ENCODE measurements at regions not wholly inside any gene's neighbourhood (a gene's known extent, or its start where the extent isn't known, plus 50 kb on each side); places are given as distances from the start of the nearest gene placed in this dataset.

DNA sequence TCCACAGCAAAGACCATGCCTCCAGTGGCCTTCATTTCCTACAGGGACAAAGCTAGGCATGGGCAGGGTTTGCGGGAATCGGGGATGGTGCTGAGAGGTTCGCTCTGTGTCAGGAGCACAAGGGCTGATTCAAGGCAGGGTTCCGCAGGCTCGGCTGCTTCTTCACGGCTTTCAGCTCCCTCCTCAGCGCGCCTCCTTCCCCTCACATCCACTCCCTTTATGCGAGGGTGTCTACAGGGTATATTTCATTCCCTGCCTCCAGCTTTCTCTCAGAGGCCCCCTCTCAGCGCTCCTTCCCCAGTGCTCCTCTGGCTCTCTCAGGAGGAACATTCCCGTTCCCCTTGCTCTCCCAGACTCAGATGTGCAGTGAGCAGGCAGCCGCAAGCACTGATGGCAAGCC, 78.7 kb upstream of the ASB18 start:
- POLR2A ChIA-PET, result no interaction called here

DNA sequence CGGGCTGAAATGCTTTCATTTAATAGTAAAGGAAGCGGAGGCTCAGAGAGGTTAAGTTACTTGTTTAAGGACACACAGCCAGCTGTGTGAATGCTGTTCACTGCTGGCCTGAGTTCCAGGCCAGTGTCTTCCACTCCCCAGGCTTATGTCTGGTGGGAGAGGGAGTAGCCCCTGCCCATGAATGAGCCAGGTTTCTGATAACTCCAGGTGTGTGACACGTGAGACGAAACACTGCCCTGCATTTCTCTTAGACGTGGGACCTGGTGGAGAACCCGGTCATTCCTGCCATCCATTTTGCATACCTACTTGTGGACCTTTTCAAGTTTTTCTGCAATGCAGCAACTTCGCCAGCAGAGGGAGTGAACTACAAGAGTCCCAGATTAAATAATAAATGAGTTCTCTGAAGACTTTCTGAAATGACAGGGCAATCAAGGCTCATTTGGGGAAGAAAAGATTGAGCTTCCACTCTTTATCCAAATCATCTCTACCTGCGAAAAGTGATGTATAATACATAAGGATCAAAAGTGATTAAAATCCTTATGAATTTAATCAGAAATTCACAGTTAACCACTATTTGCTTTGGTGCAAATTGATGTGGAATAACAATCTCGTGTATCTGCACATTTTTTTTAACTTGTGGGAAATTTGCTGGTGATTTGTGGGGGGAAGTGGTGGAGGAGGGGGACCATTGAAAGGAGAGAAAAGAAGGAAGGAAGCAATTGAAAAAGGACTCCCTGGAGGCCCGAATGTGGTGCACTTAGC, 79.4 kb upstream of the ASB18 start:
- peak; percentile 39 for DNase-seq (ENCODE audit: low read depth, low spot score)
- TF ChIP-seq, protein P1, sequence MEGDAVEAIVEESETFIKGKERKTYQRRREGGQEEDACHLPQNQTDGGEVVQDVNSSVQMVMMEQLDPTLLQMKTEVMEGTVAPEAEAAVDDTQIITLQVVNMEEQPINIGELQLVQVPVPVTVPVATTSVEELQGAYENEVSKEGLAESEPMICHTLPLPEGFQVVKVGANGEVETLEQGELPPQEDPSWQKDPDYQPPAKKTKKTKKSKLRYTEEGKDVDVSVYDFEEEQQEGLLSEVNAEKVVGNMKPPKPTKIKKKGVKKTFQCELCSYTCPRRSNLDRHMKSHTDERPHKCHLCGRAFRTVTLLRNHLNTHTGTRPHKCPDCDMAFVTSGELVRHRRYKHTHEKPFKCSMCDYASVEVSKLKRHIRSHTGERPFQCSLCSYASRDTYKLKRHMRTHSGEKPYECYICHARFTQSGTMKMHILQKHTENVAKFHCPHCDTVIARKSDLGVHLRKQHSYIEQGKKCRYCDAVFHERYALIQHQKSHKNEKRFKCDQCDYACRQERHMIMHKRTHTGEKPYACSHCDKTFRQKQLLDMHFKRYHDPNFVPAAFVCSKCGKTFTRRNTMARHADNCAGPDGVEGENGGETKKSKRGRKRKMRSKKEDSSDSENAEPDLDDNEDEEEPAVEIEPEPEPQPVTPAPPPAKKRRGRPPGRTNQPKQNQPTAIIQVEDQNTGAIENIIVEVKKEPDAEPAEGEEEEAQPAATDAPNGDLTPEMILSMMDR (IDR thresholded peaks at IDR 0.05; ENCODE audit: low read depth, low read length), result peak; percentile 92
- Histone ChIP-seq H3K4me3 (ENCODE audit: low read depth, low read length) (no peak overlapping the region), H3K9me3 (ENCODE audit: control insufficient read depth, insufficient read depth, low read length) (no peaks in the 10 kb centered on the region), H3K27me3 (ENCODE audit: control insufficient read depth, insufficient read depth, low read length) (no peaks in the 10 kb centered on the region), H3K27ac (ENCODE audit: low read depth, low read length) (no peak overlapping the region)
- CTCF ChIA-PET, result interaction anchor here (0.6 to 3.1 kb wide), 16 partner anchors 9 to 727 kb away, joined by 3 to 43 read pairs (median 6); no protein-coding TSS in a partner anchor
- POLR2A ChIA-PET, result no interaction called here

More for the DNA sequence above, 78.7 kb upstream of the ASB18 start:
- DNase-seq (ENCODE audit: low read depth, low spot score), result no peak
- Histone ChIP-seq H3K27me3 (ENCODE audit: control insufficient read depth, insufficient read depth, low read length) (peaks cover 1% of the 10 kb centered on the region), H3K4me3 (ENCODE audit: low read depth, low read length) (no peak overlapping the region), H3K27ac (ENCODE audit: low read depth, low read length) (no peak overlapping the region), H3K9me3 (ENCODE audit: control insufficient read depth, insufficient read depth, low read length) (no peaks in the 10 kb centered on the region)
- TF ChIP-seq, protein P1 (IDR thresholded peaks at IDR 0.05; ENCODE audit: low read depth, low read length), result no peak
- CTCF ChIA-PET, result interaction anchor here (1.6 to 3.1 kb wide), 5 partner anchors 10 to 725 kb away, joined by 6 to 43 read pairs (median 18); no protein-coding TSS in a partner anchor

DNA sequence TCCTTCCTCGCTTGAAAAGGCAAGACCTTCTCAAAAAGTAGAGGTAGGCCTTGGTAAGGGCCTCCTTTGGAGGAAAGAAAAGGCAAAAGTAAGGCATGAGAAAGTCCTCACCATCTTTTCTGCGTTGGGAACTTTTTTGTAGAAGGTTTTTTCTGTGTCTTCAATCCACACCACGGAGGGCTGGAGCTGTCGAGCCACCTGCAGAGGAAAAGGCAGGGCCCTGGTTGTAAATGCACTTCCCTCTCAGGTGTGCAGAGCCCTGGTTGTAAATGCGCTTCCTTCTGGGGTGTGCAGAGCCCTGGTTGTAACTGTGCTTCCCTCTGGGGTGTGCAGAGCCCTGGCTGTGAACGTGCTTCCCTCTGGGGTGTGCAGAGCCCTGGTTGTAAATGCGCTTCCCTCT, 80.2 kb upstream of the ASB18 start:
- TF ChIP-seq, protein P1 (IDR thresholded peaks at IDR 0.05; ENCODE audit: low read depth, low read length), result no peak
- H3K9me3 ChIP-seq (ENCODE audit: control insufficient read depth, insufficient read depth, low read length), result no peaks in the 10 kb centered on the region
- no peak overlapping the region for H3K27ac ChIP-seq (ENCODE audit: low read depth, low read length)
- ChIA-PET POLR2A (no interaction called here), CTCF (interaction anchor here (1.0 to 1.2 kb wide), 2 partner anchors 677 to 705 kb away, joined by 4 to 5 read pairs; no protein-coding TSS in a partner anchor)
- no peaks in the 10 kb centered on the region for H3K27me3 ChIP-seq (ENCODE audit: control insufficient read depth, insufficient read depth, low read length)
- no peak for DNase-seq (ENCODE audit: low read depth, low spot score)
- H3K4me3 ChIP-seq (ENCODE audit: low read depth, low read length), result no peak overlapping the region

DNA sequence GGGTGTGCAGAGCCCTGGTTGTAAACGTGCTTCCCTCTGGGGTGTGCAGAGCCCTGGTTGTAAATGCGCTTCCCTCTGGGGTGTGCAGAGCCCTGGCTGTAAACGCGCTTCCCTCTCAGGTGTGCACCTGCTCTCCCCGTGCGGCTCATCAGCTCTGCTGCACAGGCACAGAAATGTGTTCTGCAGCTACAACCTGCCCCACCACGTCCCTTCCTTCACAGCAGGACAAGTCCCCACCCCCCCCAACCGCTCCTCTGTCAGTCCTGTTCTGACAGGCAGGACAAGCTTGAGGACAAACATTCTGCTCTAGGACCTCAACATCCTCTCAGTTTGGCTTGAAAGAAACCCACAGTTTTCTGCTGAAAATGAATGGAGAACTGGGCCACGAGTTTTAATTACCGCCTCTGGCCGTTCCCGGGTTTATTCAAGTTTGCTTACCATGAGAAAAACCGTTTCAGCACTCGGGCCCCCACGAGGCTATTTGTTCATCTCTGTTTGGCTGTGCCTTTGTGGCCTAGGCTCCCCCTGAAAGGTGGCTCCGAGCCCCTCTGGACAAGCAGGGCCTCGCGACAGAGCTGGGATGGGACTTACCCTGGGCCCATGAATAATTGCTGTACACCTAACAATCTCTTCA, 81.0 kb upstream of the ASB18 start:
- ChIA-PET POLR2A (interaction anchor here (0.7 kb wide), 1 partner anchor 189 kb away, joined by 3 read pairs; no protein-coding TSS in a partner anchor), CTCF (interaction anchor here (0.8 kb wide), 1 partner anchor 718 kb away, joined by 3 read pairs; no protein-coding TSS in a partner anchor)
- TF ChIP-seq, protein P1 (IDR thresholded peaks at IDR 0.05; ENCODE audit: low read depth, low read length), result no peak
- H3K27ac ChIP-seq (ENCODE audit: low read depth, low read length), result no peak overlapping the region
- H3K9me3 ChIP-seq (ENCODE audit: control insufficient read depth, insufficient read depth, low read length), result no peaks in the 10 kb centered on the region
- no peak overlapping the region for H3K4me3 ChIP-seq (ENCODE audit: low read depth, low read length)
- no peak for DNase-seq (ENCODE audit: low read depth, low spot score)
- no peaks in the 10 kb centered on the region for H3K27me3 ChIP-seq (ENCODE audit: control insufficient read depth, insufficient read depth, low read length)

DNA sequence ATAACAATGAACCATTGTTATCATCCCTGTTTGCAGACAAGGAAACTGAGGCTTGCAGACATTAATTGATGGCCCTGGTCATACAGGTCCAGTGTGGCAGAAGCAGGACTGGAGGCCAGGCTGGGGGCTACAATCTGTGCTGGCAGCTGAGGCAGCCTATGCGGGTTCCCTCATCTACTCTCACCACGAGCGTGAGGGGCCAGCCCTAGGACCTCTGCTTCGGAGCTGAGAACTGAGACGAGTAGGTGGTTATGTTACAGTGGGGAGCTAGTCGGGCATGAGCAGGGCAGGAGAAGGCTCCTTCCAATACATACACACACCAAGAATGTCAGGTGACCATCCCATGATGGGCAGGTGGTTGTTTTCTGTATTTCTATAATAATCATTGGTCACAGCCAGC, 82.2 kb upstream of the ASB18 start:
- H3K4me3 ChIP-seq (ENCODE audit: low read depth, low read length), result no peak overlapping the region
- no peaks in the 10 kb centered on the region for H3K27me3 ChIP-seq (ENCODE audit: control insufficient read depth, insufficient read depth, low read length)
- ChIA-PET POLR2A (no interaction called here), CTCF (no interaction called here)
- no peaks in the 10 kb centered on the region for H3K9me3 ChIP-seq (ENCODE audit: control insufficient read depth, insufficient read depth, low read length)
- no peak overlapping the region for H3K27ac ChIP-seq (ENCODE audit: low read depth, low read length)
- TF ChIP-seq, protein P1 (IDR thresholded peaks at IDR 0.05; ENCODE audit: low read depth, low read length), result no peak
- no peak for DNase-seq (ENCODE audit: low read depth, low spot score)

Measured in AG04450 (cell line).